GM10266 (cell line): ENCODE measurements at regions not wholly inside any gene's neighbourhood (a gene's known extent, or its start where the extent isn't known, plus 50 kb on each side); places are given as distances from the start of the nearest gene placed in this dataset.

Source experiments
- DNase-seq: peaks from one replicate; pipeline ENCODE4 v3.0.0; 2012; ENCODE audit errors: extremely low spot score
- TF ChIP-seq, protein P1 (sequence below): IDR thresholded peaks from 2 replicates; pipeline ENCODE4 v1.5.1; 2012; ENCODE audit warnings: mild to moderate bottlenecking, low read depth; ENCODE audit not compliant: control insufficient read depth, insufficient read depth; ENCODE audit errors: missing control alignments

DNA sequence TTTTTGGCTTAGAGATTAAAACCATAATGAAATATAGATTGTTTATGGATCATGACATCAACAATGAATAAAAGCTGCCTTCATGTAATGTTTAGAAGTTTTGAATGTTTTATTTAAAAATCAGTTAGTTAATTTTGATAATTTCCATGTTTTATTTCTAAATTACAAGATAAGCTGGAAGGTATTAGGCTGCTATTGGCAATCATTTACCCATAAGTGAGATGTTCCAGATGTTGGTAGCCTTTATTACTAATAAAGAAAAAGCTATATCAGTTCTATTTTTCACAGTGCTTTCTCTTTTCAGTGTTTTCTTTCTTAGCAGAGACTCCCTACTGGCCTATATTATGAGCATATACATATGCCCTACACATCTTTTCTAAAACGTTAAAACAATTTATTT lies 347.0 kb downstream of the CSNK1G3 start:
- DNase-seq = no peak
- TF ChIP-seq, protein P1, sequence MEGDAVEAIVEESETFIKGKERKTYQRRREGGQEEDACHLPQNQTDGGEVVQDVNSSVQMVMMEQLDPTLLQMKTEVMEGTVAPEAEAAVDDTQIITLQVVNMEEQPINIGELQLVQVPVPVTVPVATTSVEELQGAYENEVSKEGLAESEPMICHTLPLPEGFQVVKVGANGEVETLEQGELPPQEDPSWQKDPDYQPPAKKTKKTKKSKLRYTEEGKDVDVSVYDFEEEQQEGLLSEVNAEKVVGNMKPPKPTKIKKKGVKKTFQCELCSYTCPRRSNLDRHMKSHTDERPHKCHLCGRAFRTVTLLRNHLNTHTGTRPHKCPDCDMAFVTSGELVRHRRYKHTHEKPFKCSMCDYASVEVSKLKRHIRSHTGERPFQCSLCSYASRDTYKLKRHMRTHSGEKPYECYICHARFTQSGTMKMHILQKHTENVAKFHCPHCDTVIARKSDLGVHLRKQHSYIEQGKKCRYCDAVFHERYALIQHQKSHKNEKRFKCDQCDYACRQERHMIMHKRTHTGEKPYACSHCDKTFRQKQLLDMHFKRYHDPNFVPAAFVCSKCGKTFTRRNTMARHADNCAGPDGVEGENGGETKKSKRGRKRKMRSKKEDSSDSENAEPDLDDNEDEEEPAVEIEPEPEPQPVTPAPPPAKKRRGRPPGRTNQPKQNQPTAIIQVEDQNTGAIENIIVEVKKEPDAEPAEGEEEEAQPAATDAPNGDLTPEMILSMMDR = no peak

DNA sequence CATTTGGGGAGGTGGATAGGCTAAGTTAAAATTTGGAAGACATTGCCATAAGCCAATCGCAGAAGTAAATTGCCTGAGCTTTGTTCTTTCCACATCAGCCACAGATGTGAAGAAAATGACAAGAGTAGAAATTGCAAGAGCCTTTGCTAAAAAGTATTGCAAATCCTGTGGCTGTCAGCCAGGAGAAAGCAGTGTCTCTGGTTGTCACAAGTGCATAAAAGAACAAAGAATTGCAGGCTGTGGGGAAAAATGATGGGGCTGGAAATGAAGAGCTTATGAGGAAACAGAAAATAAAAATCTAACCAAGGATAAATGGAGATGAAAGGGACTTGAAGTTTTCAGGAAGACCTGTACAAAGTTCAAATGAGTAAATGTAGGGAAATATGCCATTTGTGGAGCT lies 344.8 kb downstream of the CSNK1G3 start:
- TF ChIP-seq, protein P1 = no peak
- no peak for DNase-seq

DNA sequence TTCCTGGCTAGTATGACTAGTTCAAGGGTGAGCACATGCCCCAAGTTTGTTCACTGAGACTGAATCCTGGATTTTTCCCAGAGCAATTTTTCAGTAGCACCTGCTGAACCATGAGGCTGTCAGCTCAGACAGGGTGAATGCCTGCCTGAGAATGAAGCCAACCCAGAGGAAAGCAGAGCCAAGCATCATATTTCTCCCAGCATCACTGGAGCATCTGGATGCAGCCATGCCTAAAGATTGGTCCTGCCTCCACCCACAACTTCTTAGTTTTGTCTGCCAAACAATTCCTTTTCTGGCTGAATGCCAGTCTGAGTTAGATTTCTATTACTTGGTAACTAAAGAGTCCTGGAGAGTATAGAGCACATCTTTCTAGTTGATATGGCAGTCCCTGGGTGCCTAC lies 343.6 kb downstream of the CSNK1G3 start:
- no peak for DNase-seq
- TF ChIP-seq, protein P1 = no peak

DNA sequence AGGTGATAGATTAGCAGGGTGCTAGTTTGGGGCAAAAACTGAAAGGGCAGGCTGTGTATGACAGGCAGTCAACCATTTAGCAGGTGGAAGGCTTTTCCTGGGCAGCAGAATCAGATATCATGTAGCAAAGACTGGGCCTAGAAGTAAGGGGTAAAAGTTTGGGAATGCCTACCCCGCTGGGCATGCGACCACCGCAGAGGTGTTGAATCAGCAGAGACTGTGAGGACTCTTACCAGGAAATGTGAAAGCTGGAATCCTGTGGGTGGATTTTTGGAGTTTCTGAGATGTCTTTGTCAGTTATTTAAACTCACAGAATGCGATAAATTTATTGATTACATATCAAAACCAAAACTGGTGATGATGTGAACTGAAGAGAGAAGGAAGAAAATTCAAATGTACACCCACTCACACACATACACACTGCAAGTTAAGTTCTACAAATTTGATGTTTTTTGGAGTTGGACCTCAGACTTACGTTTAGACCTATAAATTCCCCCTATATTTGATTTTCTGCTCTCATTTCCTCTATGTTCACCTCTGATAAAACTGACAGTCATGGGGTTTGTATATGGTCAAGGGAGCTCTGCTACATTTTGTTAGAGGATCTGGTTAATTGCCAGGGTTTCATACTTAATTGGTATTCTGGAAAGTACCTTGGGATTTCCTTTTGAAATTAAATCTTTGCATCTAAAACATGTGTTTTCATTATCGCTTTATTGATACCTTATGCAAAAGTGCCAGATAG lies 333.6 kb downstream of the CSNK1G3 start:
- TF ChIP-seq, protein P1 = no peak
- DNase-seq = no peak

DNA sequence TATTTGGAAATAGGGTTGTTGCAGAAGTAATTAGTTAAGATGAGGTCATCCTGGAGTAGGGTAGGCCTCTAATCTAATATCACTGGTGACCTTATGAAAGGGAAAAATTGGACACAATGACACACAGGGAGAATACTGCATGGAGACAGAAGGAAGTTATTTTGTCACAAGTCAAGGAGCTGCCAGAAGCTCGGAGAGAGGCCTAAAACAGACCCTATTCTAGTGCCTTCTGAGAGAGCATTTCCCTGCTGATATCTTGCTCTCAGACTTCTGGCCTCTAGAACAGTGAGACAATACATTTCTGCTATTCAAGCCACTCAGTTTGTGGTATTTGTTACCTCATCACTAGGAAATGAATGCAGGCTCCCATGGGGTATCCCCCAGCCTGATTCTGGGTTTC lies 332.9 kb downstream of the CSNK1G3 start:
- TF ChIP-seq, protein P1 = no peak
- DNase-seq = no peak

DNA sequence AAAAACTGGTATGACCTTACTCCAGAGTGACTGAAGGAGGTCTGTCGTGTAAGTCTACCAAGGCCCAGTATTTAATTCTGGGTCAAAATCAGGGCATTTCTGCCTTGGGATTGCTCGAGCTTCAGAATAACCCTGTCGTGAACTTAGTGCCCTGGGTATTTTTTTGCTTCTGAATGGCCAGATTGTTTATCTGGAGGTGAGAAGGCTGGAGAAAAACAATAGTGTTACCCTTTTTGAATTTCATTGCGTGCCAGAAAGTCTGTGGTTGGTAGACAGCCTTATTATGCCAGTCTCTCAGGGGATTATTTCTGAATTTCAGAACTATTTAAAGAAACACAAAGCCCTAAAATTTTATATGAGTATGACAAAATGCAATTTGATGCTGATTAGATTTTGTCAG lies 323.4 kb downstream of the CSNK1G3 start:
- TF ChIP-seq, protein P1 = no peak
- DNase-seq = no peak

DNA sequence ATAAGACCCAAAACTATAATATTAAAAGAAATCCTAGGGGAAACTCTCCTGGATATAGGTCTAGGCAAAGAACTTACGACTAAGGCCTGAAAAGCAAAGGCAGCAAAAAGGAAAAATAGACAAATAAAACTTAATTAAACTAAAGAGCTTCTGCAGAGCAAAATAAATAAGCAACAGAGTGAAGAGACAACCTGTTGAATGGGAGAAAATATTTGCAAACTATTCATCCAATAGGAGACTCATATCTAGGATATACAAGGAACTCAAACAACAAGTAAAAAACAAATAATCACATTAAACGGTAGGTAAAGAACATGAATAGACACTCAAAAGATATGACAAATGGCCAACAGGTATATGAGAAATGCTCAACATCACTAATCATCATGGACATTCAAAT lies 318.6 kb downstream of the CSNK1G3 start:
- TF ChIP-seq, protein P1 = no peak
- DNase-seq = no peak
